Calu3 (cell line): ENCODE measurements at regions not wholly inside any gene's neighbourhood (a gene's known extent, or its start where the extent isn't known, plus 50 kb on each side); places are given as distances from the start of the nearest gene placed in this dataset.

Experiments used
- BruUV-seq: library from RNA; stranded (reverse); fragments of 400-500 nt; replicated peaks from 2 replicates; lab custom pipeline; 2021; lab: Mats Ljungman, UMichigan
- CTCF ChIA-PET: fragments of 300-600 bp; sonication (Branson Sonifier 250); formaldehyde crosslinking; loops from one replicate; lab custom pipeline; 2022; ENCODE audit warnings: antibody characterized with exemption; lab: Charles Lee
- DNase-seq: peaks from one replicate; pipeline ENCODE4 v3.0.0; 2022
- H3K27ac Mint-ChIP-seq: one replicate; pipeline ENCODE4 v1.8.0; 2022; ENCODE audit warnings: mixed read lengths; ENCODE audit not compliant: unreplicated experiment
- H3K27me3 Mint-ChIP-seq: one replicate; pipeline ENCODE4 v1.8.0; 2022; ENCODE audit warnings: mixed read lengths; ENCODE audit not compliant: unreplicated experiment
- H3K36me3 Mint-ChIP-seq: one replicate; pipeline ENCODE4 v1.8.0; 2022; ENCODE audit warnings: mild to moderate bottlenecking, moderate library complexity, mixed read lengths; ENCODE audit not compliant: insufficient read depth, unreplicated experiment
- H3K4me1 Mint-ChIP-seq: one replicate; pipeline ENCODE4 v1.8.0; 2022; ENCODE audit warnings: mild to moderate bottlenecking, low read depth, mixed read lengths; ENCODE audit not compliant: unreplicated experiment
- H3K4me3 Mint-ChIP-seq: one replicate; pipeline ENCODE4 v1.8.0; 2022; ENCODE audit warnings: mild to moderate bottlenecking, low read depth, moderate library complexity, mixed read lengths; ENCODE audit not compliant: unreplicated experiment
- H3K9me3 Mint-ChIP-seq: one replicate; pipeline ENCODE4 v1.8.0; 2022; ENCODE audit warnings: low read depth, mixed read lengths; ENCODE audit not compliant: unreplicated experiment
- intact Hi-C: fragments of 100-400 bp; cut with micrococcal nuclease; formaldehyde crosslinking; loops from one replicate; pipeline ENCODE4 v1.10.0; 2022; ENCODE audit not compliant: unreplicated experiment
- TF ChIP-seq, protein P1 (sequence below): fragments of 200-600 bp; IDR thresholded peaks from one replicate; pipeline ENCODE4 v1.8.0; 2022; ENCODE audit warnings: antibody characterized with exemption; ENCODE audit not compliant: unreplicated experiment

DNA sequence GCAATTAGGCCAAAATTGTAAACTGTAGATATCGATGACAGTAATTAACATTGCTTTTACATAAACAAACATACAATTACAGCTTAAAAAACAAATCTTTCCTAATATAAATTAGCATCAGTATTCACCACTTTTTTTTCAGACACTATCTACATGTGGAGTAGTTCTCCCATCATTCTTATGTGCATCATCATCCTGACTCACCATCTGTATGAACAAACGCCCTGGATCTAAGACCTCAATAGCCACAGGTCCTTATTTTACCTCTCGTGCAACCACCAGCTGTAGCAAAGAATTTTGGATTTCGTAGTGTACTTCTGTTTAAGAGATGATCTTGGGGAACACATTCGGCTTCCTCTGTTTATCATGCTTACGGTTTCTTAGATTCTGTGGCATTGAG lies 551.9 kb upstream of the KIRREL3 start:
- Mint-ChIP-seq H3K4me3 (no peak overlapping the region), H3K36me3 (peaks cover 6% of the 10 kb centered on the region), H3K4me1 (no peaks in the 10 kb centered on the region), H3K9me3 (peaks cover 6% of the 10 kb centered on the region), H3K27ac (no peak overlapping the region), H3K27me3 (no peaks in the 10 kb centered on the region)
- DNase-seq: no peak
- TF ChIP-seq, protein P1, sequence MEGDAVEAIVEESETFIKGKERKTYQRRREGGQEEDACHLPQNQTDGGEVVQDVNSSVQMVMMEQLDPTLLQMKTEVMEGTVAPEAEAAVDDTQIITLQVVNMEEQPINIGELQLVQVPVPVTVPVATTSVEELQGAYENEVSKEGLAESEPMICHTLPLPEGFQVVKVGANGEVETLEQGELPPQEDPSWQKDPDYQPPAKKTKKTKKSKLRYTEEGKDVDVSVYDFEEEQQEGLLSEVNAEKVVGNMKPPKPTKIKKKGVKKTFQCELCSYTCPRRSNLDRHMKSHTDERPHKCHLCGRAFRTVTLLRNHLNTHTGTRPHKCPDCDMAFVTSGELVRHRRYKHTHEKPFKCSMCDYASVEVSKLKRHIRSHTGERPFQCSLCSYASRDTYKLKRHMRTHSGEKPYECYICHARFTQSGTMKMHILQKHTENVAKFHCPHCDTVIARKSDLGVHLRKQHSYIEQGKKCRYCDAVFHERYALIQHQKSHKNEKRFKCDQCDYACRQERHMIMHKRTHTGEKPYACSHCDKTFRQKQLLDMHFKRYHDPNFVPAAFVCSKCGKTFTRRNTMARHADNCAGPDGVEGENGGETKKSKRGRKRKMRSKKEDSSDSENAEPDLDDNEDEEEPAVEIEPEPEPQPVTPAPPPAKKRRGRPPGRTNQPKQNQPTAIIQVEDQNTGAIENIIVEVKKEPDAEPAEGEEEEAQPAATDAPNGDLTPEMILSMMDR: no peak
- BruUV-seq: no TSS peak
- intact Hi-C loops: no loop called here
- CTCF ChIA-PET: no interaction called here

DNA sequence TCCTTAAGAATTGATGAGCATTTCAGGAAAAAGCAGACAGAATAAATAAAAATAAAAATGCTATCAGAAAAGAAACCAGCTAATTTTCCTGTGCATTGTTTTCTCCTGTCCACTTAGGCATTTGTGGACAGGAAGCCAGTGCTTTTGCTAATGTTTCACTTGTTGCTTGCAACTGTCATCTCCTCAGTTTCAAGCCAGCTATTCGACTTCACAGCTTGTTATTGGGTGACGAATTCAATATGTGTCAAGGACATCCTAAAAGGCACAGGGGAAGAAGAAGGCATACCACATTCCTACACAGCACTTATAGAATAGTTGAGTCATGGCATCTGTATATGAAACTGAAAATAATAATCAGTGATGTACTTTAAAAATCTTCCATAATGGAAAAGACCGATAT lies 530.6 kb upstream of the KIRREL3 start:
- DNase-seq: no peak
- Mint-ChIP-seq H3K4me1 (no peaks in the 10 kb centered on the region), H3K27ac (no peak overlapping the region), H3K9me3 (peaks cover 2% of the 10 kb centered on the region), H3K4me3 (no peak overlapping the region), H3K27me3 (no peaks in the 10 kb centered on the region), H3K36me3 (no peaks in the 10 kb centered on the region)
- CTCF ChIA-PET: no interaction called here
- intact Hi-C loops: no loop called here
- TF ChIP-seq, protein P1: no peak
- BruUV-seq: no TSS peak

DNA sequence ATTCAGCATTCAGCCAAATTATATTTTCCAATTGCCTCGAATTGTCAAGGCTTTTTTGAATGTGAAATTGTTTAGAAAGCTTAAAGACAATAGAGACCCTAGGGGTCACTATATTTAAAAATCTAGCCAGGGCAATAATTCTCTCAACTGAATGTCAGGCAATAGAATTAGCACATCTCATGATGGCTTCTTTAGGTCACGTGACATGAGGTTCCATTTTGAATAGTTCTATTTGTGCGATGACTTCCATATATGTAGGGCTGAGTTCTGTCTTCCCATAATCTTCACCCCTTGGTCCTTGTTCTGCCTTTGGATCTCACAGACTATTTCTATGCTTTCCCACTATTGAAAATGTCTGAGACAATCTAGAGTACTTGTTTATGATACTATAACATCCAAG lies 527.7 kb upstream of the KIRREL3 start:
- H3K9me3 Mint-ChIP-seq: peaks cover 6% of the 10 kb centered on the region
- no TSS peak for BruUV-seq
- TF ChIP-seq, protein P1: no peak
- no peaks in the 10 kb centered on the region for H3K27me3 Mint-ChIP-seq
- H3K36me3 Mint-ChIP-seq: no peaks in the 10 kb centered on the region
- intact Hi-C loops: no loop called here
- no peaks in the 10 kb centered on the region for H3K4me1 Mint-ChIP-seq
- CTCF ChIA-PET: no interaction called here
- no peak overlapping the region for H3K27ac Mint-ChIP-seq
- DNase-seq: no peak
- no peak overlapping the region for H3K4me3 Mint-ChIP-seq

DNA sequence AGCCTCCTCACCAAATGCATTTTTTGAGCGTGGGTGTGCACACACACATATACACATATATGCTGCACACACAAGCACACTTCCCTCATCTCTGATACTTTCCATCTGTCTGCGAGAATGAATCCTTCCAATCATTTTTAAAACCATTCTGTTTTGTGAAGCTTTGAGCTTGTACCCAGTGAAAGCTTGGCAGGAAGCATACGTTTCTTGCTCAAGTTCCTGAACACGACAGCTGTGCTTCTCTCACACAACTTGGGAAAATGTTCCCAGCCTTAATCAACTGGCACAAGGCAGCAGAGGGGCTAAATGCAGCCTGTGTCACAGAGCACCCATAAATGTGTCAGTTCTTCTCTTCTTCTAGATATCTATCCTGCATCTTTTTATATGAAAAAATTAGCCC lies 524.0 kb upstream of the KIRREL3 start:
- no TSS peak for BruUV-seq
- TF ChIP-seq, protein P1: no peak
- no peaks in the 10 kb centered on the region for H3K4me1 Mint-ChIP-seq
- H3K36me3 Mint-ChIP-seq: no peaks in the 10 kb centered on the region
- intact Hi-C loops: no loop called here
- H3K4me3 Mint-ChIP-seq: no peak overlapping the region
- peaks cover 5% of the 10 kb centered on the region for H3K9me3 Mint-ChIP-seq
- CTCF ChIA-PET: no interaction called here
- no peak overlapping the region for H3K27ac Mint-ChIP-seq
- no peak for DNase-seq
- no peaks in the 10 kb centered on the region for H3K27me3 Mint-ChIP-seq
